GM10266 (cell line): ENCODE measurements at regions not wholly inside any gene's neighbourhood (a gene's known extent, or its start where the extent isn't known, plus 50 kb on each side); places are given as distances from the start of the nearest gene placed in this dataset.

Experiments used
- DNase-seq: peaks from one replicate; pipeline ENCODE4 v3.0.0; 2012; ENCODE audit errors: extremely low spot score
- TF ChIP-seq, protein P1 (sequence below): IDR thresholded peaks from 2 replicates; pipeline ENCODE4 v1.5.1; 2012; ENCODE audit warnings: mild to moderate bottlenecking, low read depth; ENCODE audit not compliant: control insufficient read depth, insufficient read depth; ENCODE audit errors: missing control alignments

DNA sequence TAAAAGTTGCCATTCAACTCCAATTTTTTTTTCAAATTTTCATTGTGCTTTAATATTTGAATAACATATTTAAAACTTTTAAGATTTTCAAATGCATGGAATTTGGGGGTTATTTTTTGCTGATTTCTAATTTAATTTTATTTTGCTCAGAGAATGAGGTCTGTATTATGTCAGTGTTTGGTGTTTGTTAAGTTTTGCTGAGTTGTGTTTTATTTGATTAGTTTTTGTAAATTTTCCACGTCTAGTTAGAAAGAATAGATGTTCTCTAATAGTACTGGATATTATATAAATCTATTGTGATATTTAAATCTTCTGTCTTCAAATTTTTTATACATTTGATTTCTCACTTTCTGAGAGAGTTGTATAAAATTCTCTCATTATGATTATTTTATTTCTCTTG is 145.9 kb downstream of the MACIR start:
- DNase-seq = no peak
- TF ChIP-seq, protein P1, sequence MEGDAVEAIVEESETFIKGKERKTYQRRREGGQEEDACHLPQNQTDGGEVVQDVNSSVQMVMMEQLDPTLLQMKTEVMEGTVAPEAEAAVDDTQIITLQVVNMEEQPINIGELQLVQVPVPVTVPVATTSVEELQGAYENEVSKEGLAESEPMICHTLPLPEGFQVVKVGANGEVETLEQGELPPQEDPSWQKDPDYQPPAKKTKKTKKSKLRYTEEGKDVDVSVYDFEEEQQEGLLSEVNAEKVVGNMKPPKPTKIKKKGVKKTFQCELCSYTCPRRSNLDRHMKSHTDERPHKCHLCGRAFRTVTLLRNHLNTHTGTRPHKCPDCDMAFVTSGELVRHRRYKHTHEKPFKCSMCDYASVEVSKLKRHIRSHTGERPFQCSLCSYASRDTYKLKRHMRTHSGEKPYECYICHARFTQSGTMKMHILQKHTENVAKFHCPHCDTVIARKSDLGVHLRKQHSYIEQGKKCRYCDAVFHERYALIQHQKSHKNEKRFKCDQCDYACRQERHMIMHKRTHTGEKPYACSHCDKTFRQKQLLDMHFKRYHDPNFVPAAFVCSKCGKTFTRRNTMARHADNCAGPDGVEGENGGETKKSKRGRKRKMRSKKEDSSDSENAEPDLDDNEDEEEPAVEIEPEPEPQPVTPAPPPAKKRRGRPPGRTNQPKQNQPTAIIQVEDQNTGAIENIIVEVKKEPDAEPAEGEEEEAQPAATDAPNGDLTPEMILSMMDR = no peak

DNA sequence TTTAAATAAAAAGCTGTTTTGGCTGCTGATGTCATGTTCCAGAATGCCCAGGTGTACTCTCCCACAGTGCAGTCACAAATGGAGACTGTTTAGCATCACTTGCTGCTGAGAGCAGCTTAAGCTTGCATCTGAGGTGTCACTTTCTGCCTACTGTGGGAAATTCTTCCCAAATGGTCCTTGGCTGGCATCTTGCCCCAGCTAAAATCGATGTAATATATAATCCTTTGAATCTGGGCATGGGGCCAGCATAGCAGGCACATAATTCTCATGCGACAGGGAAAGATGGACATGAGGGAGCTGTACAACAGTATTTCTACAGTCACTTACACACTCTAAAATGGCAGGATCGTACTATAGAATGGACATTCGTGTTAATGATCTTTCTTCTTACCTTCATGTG is 144.3 kb downstream of the MACIR start:
- no peak for DNase-seq
- TF ChIP-seq, protein P1 = no peak

DNA sequence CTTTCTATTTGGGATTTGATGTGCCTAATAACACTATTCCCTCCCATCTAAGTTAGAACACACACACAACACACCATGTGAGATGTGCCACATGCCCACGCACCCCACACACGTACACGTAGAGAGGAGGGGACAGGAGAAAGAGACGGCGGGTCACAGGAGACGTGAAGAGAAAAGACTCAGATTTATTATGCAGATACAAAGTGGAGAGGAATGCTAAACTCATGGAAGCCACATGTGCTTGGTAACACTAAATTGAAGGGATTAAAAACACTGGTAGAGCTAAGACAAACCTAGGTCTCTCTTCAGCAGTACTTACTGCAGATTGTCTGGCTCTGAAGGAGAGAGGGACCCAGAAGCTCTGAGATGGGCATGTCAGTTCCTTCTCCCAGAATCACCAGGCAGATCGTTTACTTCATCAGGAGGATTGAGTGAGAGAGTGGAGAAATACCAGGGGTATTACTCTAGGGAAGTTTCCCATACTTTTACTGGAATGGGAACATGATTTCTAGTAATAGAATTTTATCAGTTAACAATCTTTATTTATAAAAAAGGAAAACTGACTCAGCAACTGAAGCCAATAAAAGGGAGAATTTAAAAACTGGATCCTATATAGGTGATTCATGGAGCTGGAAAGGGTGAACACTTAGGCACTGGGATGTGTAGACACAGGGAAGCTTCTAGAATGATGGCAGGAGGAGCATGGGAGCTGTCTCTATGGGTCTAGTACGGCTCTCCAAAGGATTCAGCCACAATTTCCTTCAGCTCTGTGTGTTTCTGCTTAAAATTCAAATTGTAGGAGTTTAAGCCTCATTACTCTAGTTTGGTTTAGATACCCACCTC is 139.4 kb downstream of the MACIR start:
- TF ChIP-seq, protein P1 = no peak
- DNase-seq = no peak

DNA sequence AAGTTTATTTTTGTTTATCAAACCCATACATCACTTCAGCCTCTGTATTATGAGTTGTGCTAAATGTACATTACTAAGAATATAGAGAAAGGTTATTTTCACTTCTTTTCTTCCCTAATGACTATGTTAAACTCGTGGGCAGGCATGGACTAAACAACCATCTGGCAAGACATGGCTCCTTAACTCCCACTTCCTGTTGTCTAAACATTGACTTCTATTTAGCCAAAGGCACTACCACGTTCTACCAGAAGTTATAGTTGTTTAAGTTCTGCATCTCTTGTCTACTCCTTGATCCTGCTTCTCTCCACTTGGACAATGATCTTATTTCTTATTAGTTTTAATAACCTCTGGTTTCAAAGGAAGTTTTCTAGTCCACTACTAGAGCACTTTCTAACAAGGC is 136.1 kb downstream of the MACIR start:
- DNase-seq = no peak
- TF ChIP-seq, protein P1 = no peak

DNA sequence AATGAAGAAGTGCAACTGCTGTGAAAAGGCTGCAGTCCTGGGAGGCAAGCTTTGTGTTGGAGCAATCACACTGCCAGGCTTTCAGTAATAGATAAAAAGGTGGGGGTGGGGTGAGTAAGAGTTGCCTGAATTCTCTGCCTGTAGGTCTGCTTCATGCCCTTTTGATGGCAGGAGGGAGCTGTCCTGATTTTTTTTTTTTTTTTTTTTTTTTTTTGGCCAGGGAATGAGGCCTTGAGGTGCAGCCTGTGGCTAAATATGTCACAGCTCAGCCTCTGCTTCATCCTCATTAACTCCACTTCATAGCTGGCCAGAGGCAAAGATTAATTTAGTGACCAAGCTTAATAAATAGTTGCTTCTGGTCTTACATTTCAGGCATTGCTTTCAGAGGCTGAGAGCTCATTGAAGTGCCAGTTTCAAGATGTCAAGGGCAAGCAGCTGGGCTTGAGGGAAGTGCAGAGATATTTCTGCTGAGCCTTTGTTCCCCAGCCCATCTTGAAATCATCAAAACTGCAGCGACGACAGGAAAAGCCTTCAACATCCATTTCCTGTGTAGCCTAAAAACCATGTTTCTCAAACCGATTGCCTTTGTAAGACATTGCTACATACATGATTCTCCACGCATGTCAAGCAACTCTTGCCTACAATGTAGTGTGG is 134.7 kb downstream of the MACIR start:
- DNase-seq = no peak
- TF ChIP-seq, protein P1 = no peak

DNA sequence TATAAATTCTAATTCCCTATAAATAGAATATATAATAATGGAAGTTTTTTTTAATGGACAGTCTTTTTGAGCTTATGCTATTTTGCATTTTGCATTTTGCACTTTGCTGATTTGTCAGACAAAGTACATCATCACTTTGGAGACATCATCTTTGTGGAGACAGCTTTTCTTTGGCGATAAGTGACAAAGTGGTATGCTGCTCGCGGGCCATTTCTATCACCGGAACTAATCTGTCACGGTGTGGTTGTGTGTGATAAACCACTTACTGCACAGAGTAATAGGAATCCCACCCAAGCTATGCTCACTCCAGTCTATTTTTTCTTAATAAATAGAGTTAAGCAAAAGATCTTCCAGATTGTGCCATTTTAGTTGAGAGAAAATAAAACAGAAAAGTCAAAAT is 133.1 kb downstream of the MACIR start:
- TF ChIP-seq, protein P1 = no peak

DNA sequence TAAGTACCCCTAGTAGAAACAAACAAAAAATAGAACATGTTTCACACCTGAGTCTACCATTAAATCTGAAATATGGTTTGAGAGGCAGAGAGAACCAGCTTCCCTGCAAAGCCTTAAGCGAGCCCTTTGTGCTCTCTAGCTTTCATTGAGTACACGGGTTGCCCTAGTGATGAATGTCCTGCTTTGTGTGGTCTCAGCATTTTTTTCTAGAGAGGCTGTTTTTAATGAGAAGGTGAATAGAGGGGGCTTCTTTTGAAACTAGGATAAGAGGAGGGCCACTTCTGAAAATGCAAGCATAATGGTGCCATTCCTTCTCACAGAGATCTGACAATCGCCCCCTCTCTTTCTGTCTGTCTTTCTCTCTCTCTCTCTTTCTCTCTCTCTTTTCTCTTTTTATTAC is 131.3 kb downstream of the MACIR start:
- no peak for DNase-seq
- TF ChIP-seq, protein P1 = no peak

More for the DNA sequence above, 133.1 kb downstream of the MACIR start:
- no peak for DNase-seq
